ENCODE measurements at regions not wholly inside any gene's neighbourhood (a gene's known extent, or its start where the extent isn't known, plus 50 kb on each side); places are given as distances from the start of the nearest gene placed in this dataset.

GRCh38 chr16:80063031-80063712 is 462.6 kb upstream of the MAF start:
- TF ChIP-seq GATA3 (IDR thresholded peaks at IDR 0.05; ENCODE audit: low read depth, low read length) (no peak), GATA2 (IDR thresholded peaks at IDR 0.05; ENCODE audit: low read depth, low read length) (no peak)
